T-helper 1 cell treated with Interleukin-12 subunit alpha and Interleukin-12 subunit beta and Interleukin-4 antibody, amounts not matched to agents 30 μg/mL and 1 μg/mL, for 36 hours (primary cell): ENCODE measurements at regions not wholly inside any gene's neighbourhood (a gene's known extent, or its start where the extent isn't known, plus 50 kb on each side); places are given as distances from the start of the nearest gene placed in this dataset.

ENCODE experiments used
- H3K27ac Mint-ChIP-seq: one replicate; pipeline ENCODE4 v1.8.0; 2021; ENCODE audit warnings: mild to moderate bottlenecking, mixed read lengths
- H3K27me3 Mint-ChIP-seq: one replicate; pipeline ENCODE4 v1.8.0; 2021; ENCODE audit warnings: low read depth, mixed read lengths
- H3K36me3 Mint-ChIP-seq: one replicate; pipeline ENCODE4 v1.8.0; 2021; ENCODE audit warnings: low read depth, mixed read lengths
- H3K4me1 Mint-ChIP-seq: one replicate; pipeline ENCODE4 v1.8.0; 2021; ENCODE audit warnings: low read depth, mixed read lengths
- H3K4me3 Mint-ChIP-seq: one replicate; pipeline ENCODE4 v1.8.0; 2021; ENCODE audit warnings: mild to moderate bottlenecking, moderate library complexity, mixed read lengths
- H3K9me3 Mint-ChIP-seq: one replicate; pipeline ENCODE4 v1.8.0; 2021; ENCODE audit warnings: mixed read lengths

DNA sequence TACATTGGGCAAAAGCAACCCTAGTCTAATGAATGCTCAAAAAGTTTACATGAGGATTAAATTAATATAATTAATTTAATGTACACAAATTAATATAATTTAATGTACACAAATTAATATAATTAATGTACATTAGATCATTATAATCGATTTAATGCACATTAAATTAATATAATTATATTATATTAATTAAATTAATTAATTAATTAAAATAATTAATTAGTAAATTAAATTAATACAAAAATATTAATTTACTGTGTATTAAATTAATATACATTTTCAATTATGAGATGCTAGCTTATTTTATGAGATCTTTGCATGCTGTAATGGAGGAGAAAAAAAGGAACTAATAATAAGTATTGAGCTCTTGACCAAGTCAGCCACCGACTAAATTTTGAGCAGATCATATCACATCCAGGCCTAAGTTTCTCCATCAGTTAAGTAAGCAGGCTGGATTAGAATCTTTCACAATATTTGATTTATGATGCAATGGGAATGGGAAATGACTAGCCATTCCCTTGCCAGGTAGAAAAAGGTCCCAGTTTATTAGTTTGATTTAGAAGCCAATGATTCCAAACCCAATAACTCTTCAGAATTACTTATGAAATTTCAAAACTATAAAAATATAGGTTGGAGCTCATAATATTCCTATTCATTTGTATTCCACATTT lies 533.4 kb upstream of the GRIA1 start:
- no peak overlapping the region for H3K27ac Mint-ChIP-seq
- no peaks in the 10 kb centered on the region for H3K9me3 Mint-ChIP-seq
- no peak overlapping the region for H3K4me3 Mint-ChIP-seq
- H3K4me1 Mint-ChIP-seq, result no peaks in the 10 kb centered on the region
- H3K36me3 Mint-ChIP-seq, result no peaks in the 10 kb centered on the region
- H3K27me3 Mint-ChIP-seq, result no peaks in the 10 kb centered on the region

- H3K9me3 Mint-ChIP-seq, result peaks cover 29% of the 10 kb centered on the region
These were observed 512.2 kb upstream of the GRIA1 start for GRCh38 chr5:152978141-152978835.

GRCh38 chr5:152987131-152987530 lies 503.3 kb upstream of the GRIA1 start:
- no peaks in the 10 kb centered on the region for H3K36me3 Mint-ChIP-seq
- H3K27ac Mint-ChIP-seq, result no peak overlapping the region
- H3K27me3 Mint-ChIP-seq, result no peaks in the 10 kb centered on the region
- H3K9me3 Mint-ChIP-seq, result peaks cover 10% of the 10 kb centered on the region
- no peak overlapping the region for H3K4me3 Mint-ChIP-seq
- H3K4me1 Mint-ChIP-seq, result no peaks in the 10 kb centered on the region

More at GRCh38 chr5:152978141-152978835, 512.2 kb upstream of the GRIA1 start:
- Mint-ChIP-seq H3K27ac (no peak overlapping the region), H3K36me3 (no peaks in the 10 kb centered on the region), H3K27me3 (no peaks in the 10 kb centered on the region), H3K4me1 (no peaks in the 10 kb centered on the region), H3K4me3 (no peak overlapping the region)

DNA sequence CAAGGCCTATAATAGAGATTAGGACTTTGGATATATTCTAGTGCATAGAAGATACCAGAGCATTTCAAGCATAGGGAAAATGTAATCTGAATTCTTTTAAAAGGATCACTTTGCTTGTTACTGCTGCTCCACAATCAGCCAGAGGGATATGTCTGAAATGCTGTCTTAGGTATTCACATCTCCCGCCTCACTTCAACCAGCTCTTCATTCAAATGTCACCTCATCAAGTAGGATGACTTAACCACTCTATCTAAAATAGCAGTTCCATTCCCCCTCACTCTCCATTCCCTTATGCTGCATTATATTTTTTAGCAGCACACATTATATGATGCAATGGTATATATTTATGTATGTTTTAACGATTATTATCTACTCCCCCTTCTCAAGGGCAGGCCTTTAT lies 500.3 kb upstream of the GRIA1 start:
- Mint-ChIP-seq H3K4me1 (no peaks in the 10 kb centered on the region), H3K27me3 (no peaks in the 10 kb centered on the region), H3K36me3 (no peaks in the 10 kb centered on the region), H3K9me3 (peaks cover 3% of the 10 kb centered on the region), H3K27ac (no peak overlapping the region), H3K4me3 (no peak overlapping the region)

DNA sequence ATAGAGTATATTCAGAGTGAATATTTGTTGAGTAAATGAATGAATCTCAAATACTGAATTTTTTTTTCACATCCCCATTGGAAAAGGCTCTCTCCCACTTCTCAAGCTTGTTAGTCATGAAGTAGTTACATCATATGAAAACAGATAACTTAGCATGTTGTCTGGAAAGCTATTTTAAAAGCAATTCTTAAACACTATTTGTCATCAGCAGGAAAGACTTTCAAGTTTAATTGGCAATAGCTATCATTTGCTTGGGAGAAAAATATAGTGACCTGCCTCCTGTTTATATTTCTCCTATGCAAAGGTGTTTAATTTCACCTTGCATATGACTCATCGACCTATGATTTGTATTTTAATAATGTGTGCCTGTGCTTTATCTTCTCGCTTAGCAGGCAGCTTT lies 499.8 kb upstream of the GRIA1 start:
- H3K27ac Mint-ChIP-seq, result no peak overlapping the region
- H3K4me1 Mint-ChIP-seq, result no peaks in the 10 kb centered on the region
- H3K36me3 Mint-ChIP-seq, result no peaks in the 10 kb centered on the region

DNA sequence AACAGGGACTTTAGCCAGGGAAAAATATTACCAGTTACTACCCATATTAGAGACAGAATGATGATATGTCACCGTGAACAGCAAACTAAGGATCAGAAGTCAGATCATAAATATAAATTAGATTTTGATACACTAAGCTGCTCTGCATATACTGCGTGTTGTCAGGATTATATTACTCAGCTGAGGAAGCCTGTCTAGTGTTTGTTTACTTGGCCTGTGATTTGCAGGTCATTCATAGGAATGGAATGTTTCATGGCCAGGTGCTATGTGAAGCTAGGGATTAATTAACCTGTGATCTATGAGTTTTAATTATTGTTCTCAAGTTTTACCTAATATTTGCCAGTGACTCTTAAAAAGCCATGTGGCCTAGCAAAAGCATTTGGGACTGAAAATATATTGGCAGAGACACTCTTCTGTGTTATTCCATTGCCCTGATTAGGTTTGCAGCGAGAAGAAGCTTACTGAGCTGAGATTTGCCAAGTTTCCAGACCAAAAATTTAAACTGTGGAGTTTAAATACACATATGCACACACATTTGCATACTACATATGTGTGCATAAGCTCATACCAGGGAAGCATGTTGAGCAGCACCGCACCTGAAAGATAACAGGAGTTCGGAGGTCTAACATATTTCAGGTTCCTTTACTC lies 496.3 kb upstream of the GRIA1 start:
- Mint-ChIP-seq H3K27ac (no peak overlapping the region), H3K9me3 (peaks cover 3% of the 10 kb centered on the region), H3K27me3 (no peaks in the 10 kb centered on the region), H3K36me3 (no peaks in the 10 kb centered on the region), H3K4me3 (no peak overlapping the region), H3K4me1 (no peaks in the 10 kb centered on the region)

More for the DNA sequence above, 499.8 kb upstream of the GRIA1 start:
- H3K9me3 Mint-ChIP-seq, result peaks cover 3% of the 10 kb centered on the region
- H3K27me3 Mint-ChIP-seq, result no peaks in the 10 kb centered on the region
- H3K4me3 Mint-ChIP-seq, result no peak overlapping the region

DNA sequence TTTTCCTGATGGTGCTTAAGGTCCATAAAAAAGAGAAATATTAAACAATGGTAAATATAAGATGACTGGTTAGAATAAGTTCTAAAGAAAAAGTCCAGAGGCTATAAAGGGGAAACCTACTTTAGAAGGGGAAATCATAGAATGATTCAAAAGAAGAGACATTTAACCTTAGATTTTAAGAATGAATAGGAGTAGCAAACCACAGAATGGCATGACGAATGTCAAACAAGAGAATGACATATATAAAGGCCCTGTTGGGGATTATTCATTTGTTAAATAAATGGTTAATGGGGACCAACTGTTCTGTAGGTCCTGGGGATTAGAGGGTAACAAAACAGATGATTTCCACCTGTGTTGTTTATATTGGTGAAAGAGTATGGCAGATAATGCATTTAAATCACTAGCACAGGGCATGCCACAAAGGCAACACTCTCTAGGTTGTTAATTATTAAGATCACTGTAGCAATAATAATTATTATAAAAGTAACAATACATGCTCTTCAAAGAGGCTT lies 495.2 kb upstream of the GRIA1 start:
- no peak overlapping the region for H3K4me3 Mint-ChIP-seq

DNA sequence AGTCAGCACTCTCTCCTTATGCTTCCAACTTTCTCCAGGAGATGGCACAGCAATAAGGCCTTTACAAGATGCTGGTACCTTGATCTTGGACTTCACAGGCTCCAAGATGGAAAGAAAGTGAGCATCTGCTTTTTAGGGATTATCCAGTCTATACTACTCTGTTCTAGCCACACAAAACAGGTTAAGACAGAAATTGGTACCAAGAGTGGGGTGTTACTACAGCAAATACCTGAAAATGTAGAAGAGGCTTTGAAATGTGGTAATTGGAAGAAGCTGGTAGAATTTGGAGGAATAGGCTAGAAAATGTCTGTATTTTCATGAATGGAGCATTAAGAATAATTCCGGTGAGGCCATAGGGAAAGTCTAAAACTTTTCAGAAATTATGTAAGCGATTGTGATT lies 484.8 kb upstream of the GRIA1 start:
- no peaks in the 10 kb centered on the region for H3K36me3 Mint-ChIP-seq
- no peaks in the 10 kb centered on the region for H3K4me1 Mint-ChIP-seq
- H3K9me3 Mint-ChIP-seq, result peaks cover 17% of the 10 kb centered on the region
- no peaks in the 10 kb centered on the region for H3K27me3 Mint-ChIP-seq
- H3K4me3 Mint-ChIP-seq, result no peak overlapping the region
- H3K27ac Mint-ChIP-seq, result no peak overlapping the region

More for the DNA sequence above, 495.2 kb upstream of the GRIA1 start:
- peaks cover 3% of the 10 kb centered on the region for H3K9me3 Mint-ChIP-seq
- H3K36me3 Mint-ChIP-seq, result no peaks in the 10 kb centered on the region
- no peaks in the 10 kb centered on the region for H3K27me3 Mint-ChIP-seq
- no peaks in the 10 kb centered on the region for H3K4me1 Mint-ChIP-seq
- no peak overlapping the region for H3K27ac Mint-ChIP-seq

DNA sequence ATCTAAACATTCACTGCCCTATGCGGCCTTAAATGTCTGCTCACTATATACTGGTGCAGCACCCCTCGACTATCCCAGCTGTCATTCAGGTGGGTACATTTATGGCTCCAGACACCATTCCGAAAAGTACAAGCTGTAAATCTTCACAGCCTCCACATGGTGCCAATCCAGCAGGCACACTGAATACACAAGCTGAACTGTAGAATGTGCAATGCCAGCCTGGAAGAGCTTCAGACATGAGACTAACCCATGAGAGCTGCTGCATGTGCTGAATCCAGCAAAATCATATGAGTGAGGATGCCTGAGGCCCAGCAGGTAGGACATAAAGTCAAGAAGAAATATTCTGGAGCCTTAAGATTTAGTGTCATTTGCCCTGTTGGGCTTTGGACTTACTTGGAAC lies 483.8 kb upstream of the GRIA1 start:
- Mint-ChIP-seq H3K27me3 (no peaks in the 10 kb centered on the region), H3K4me3 (no peak overlapping the region), H3K27ac (no peak overlapping the region), H3K9me3 (peaks cover 23% of the 10 kb centered on the region), H3K4me1 (no peaks in the 10 kb centered on the region), H3K36me3 (no peaks in the 10 kb centered on the region)

DNA sequence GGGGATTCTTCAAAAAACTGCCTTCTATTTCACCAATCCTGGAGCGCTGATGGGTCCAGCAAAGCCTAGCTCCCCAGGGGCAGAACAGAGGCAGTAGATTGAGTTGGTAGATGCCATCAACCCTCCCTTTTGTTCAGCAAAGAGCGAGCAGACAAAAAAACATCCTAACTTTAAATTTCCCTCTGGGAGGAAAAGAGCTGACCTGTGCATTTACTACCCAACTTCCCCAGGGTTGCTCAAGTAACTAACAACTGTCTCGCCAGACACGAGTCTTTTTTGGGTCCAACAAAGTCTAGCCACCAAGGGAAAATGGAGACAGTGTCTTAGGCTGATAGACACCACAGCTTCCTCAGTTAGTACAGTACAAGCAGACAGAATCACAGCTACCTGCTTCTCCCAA lies 476.3 kb upstream of the GRIA1 start:
- no peaks in the 10 kb centered on the region for H3K4me1 Mint-ChIP-seq
- no peak overlapping the region for H3K27ac Mint-ChIP-seq
- no peaks in the 10 kb centered on the region for H3K36me3 Mint-ChIP-seq
- no peaks in the 10 kb centered on the region for H3K27me3 Mint-ChIP-seq
- H3K9me3 Mint-ChIP-seq, result peaks cover 21% of the 10 kb centered on the region
- no peak overlapping the region for H3K4me3 Mint-ChIP-seq

GRCh38 chr5:153018121-153018520 lies 472.3 kb upstream of the GRIA1 start:
- no peak overlapping the region for H3K27ac Mint-ChIP-seq
- no peaks in the 10 kb centered on the region for H3K36me3 Mint-ChIP-seq
- H3K9me3 Mint-ChIP-seq, result peaks cover 29% of the 10 kb centered on the region
- H3K4me1 Mint-ChIP-seq, result no peaks in the 10 kb centered on the region
- H3K4me3 Mint-ChIP-seq, result no peak overlapping the region
- no peaks in the 10 kb centered on the region for H3K27me3 Mint-ChIP-seq

- Mint-ChIP-seq H3K27ac (no peak overlapping the region), H3K9me3 (no peaks in the 10 kb centered on the region), H3K27me3 (no peaks in the 10 kb centered on the region), H3K4me1 (no peaks in the 10 kb centered on the region), H3K36me3 (no peaks in the 10 kb centered on the region), H3K4me3 (no peak overlapping the region)
These were observed 459.4 kb upstream of the GRIA1 start for GRCh38 chr5:153030755-153031725.

DNA sequence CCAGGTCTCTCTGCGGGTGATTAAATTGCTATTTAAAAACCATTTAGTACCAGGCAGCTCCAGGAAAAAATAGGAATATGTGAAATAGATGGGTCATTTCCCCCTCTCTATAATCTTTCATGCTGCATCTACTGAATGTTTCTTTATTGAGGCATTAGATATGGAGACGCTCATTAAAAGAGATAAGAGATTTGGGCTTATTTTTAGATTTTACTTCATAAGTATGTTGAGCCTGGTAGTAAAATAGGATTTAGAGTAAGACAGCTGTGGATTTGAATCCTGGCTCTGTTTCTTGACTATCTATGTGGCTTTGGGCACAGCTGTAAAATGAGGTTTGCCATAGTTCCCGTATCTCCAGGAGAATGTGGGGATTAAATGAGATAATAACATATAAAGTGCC lies 451.0 kb upstream of the GRIA1 start:
- no peaks in the 10 kb centered on the region for H3K27me3 Mint-ChIP-seq
- peaks cover 20% of the 10 kb centered on the region for H3K9me3 Mint-ChIP-seq
- H3K36me3 Mint-ChIP-seq, result no peaks in the 10 kb centered on the region
- no peak overlapping the region for H3K27ac Mint-ChIP-seq
- H3K4me3 Mint-ChIP-seq, result no peak overlapping the region
- no peaks in the 10 kb centered on the region for H3K4me1 Mint-ChIP-seq

- Mint-ChIP-seq H3K36me3 (no peaks in the 10 kb centered on the region), H3K4me1 (no peaks in the 10 kb centered on the region), H3K4me3 (no peak overlapping the region), H3K27ac (no peak overlapping the region), H3K9me3 (peaks cover 10% of the 10 kb centered on the region), H3K27me3 (no peaks in the 10 kb centered on the region)
These were observed 446.6 kb upstream of the GRIA1 start for GRCh38 chr5:153043886-153044285.
